Endothelial cell of hepatic sinusoid (primary cell): ENCODE measurements at regions not wholly inside any gene's neighbourhood (a gene's known extent, or its start where the extent isn't known, plus 50 kb on each side); places are given as distances from the start of the nearest gene placed in this dataset.

ENCODE experiments used
- in situ Hi-C: cut with HindIII; loops from 2 replicates; pipeline ENCODE4 v1.10.0; 2017; ENCODE audit warnings: low sequenced_read_pairs

- in situ Hi-C loops = no loop called here
These were observed 264.9 kb upstream of the PLXNA2 start for GRCh38 chr1:208509072-208509471.

DNA sequence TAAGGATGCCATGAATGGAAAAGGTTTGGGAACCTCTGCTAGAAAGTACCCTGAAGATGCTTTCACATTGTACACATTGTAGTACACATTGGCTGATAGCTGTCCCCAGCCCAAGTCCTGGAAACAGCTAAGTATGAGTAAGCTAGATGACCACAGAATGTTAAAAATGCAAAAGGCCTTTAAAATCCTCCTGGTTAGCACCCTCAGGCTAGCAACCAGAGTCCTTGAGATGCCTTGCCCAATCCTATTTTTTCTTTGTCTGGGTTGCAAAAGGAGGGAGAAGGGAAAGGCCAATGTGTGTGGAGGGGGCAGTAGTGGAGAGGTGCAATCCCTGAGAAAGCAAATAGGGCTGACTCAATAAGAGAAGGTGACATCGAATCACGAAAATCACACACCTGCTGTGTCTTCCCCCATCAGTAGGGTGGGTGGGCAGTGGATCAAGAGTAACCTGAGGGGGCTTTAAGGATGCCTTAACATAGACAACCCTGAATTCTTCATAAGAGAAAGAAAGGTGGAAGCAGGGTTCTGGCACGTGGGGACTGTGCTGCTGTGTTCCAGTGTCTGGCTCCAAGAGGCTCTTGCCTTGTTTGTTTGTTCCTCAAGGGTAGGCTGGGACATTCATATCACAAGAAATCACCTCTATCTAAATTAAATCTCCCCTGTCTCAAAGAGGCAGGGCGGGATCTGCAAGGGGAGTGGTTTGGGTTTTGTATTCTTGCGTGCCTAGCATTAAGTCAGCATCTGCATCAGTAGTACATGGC lies 266.2 kb upstream of the PLXNA2 start:
- in situ Hi-C loops = no loop called here

DNA sequence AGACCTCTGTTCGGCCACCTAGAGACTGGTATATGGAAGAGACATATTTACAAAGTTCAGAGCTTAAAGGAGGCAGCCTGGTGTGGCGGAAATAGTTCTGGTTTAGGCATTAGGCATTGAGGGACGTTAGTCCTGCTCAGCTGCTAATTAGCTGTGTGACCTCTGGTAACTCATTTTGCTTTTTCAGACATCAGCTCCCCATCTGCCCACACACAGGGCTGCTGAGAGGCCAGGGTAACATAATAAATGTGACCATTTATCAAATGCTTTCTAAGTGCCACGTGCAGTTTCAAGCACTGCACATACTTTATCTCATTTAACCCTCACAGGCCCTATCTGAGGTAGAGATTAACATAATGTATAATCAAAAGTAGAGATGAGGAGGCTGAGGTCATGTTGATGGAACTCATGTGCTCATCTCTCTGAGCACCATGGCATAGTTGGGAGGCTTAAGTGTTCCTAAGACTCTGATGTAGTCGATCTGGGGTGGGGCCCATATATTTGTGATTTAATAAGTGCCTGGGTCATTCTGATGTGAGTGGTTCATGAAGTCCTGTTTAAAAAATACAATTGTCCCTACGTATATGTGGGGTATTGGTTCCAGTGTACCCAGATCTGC lies 267.2 kb upstream of the PLXNA2 start:
- in situ Hi-C loops = no loop called here

GRCh38 chr1:208513799-208514198 lies 269.6 kb upstream of the PLXNA2 start:
- in situ Hi-C loops = no loop called here

DNA sequence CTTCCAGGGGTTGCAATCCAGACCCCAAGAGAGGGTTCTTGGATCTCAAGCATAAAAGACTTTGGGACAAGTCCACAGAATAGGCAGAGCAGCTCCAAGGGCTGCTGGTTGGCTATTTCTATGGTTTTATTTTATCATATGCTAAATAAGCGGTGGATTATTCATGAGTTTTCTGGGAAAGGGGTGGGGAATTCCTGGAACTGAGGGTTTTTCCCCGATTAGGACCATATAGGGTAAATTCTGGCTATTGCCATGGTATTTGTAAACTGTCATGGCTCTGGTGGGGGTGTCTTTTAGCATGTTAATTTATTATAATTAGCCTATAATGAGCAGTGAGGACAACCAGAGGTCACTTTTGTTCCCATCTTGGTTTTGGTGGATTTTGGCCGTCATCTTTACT lies 270.9 kb upstream of the PLXNA2 start:
- in situ Hi-C loops = no loop called here

DNA sequence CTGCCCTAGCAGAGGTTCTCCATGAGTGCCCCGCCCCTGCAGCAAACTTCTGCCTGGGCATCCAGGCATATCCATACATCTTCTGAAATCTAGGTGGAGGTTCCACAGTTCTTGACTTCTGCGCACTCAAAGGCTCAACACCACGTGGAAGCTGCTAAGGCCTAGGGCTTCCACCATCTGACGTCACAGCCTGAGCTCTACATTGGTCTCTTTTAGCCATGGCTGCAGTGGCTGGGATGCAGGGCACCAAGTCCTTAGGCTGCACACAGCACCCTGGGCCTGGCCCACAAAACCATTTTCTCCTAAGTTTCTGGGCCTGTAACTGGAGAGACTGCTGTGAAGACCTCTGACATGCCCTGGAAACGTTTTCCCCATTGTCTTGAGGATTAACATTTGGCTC lies 272.6 kb upstream of the PLXNA2 start:
- in situ Hi-C loops = no loop called here

DNA sequence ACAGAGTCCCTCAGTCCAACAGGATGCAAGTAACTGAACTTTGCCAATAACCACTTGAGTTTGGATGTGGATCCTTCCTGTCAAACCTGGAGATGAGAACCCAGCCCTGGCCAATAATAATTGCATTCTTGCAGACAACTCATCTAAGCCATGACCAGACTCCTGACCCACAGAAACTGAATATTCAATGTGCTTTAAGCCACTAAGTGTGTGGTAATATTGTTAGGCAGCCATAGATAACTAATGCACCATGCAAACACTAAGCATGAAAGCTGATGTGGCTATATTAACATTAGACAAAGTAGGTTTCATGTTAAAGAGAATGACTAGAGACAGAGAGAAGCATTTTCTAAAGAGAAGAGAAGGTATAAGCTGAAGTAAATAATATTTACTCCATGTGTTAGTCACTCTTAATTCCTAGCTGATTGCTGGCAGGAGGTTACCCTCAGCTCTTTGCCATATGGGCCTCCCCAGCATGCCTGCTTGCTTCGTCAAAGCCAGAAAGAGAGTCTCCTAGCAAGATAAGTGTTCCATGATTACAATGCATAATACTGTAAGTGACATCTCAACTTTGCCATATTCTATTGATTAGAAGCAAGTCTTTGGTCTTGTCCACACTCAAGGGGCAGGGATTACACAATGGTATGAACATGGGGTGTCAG lies 276.4 kb upstream of the PLXNA2 start:
- in situ Hi-C loops = no loop called here

GRCh38 chr1:208521534-208521933 lies 277.4 kb upstream of the PLXNA2 start:
- in situ Hi-C loops = no loop called here

DNA sequence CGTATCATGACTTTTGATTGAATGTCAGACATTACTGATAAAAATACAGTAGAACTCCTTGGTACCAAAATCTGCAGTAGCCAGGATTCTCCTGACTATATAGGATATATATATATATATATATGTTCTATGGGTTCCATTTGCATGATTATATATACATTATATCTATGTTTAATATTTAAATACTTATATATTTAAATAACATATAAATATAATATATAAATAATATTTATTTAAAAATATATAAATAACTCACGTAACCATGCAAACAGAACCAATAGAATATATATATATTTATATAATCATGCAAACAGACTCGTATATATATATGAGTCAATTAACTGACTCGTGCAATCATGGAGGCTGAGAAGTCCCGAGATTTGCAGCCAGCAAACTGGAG lies 278.8 kb upstream of the PLXNA2 start:
- in situ Hi-C loops = no loop called here

DNA sequence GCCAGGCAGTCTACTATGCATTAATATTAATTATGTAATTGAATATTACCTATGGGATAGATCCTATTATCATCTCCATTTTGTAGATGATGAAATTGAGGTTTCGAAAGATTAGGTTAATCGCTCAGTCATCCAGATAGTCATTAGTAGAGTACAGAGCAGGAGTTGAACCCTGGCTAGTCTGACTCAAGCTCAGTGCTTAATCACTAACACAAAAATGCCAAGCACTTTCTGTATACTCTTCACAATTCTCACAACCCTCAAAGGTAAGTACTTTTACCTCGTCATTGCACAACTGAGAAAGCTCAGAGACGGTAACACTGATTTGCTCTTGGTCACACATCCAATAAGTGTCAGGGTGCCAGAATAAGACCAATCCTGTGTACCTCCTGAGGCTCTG lies 280.2 kb upstream of the PLXNA2 start:
- in situ Hi-C loops = no loop called here

DNA sequence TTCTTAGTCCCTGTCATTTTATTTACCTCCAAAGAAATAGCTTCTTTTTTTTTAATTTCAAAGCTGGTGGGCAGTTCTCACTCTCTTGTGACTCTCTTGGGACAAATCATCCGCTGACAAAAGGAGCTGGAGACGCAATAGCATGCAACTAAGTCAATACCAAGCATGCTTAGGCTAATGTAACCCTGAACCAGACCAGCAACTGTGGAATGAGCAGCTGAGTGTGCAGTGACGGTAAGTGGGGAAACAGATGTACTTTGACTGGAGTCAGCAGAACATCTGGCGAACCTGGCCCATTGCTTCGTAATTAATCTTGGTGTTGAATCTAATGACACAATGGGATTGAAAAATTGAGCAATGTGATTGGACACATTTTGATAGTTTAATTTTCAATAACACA lies 280.7 kb upstream of the PLXNA2 start:
- in situ Hi-C loops = no loop called here

GRCh38 chr1:208525417-208525816 lies 281.2 kb upstream of the PLXNA2 start:
- in situ Hi-C loops = no loop called here

- in situ Hi-C loops = no loop called here
These were observed 282.5 kb upstream of the PLXNA2 start for GRCh38 chr1:208526613-208527125.

- in situ Hi-C loops = no loop called here
These were observed 283.0 kb upstream of the PLXNA2 start for GRCh38 chr1:208527156-208527555.

DNA sequence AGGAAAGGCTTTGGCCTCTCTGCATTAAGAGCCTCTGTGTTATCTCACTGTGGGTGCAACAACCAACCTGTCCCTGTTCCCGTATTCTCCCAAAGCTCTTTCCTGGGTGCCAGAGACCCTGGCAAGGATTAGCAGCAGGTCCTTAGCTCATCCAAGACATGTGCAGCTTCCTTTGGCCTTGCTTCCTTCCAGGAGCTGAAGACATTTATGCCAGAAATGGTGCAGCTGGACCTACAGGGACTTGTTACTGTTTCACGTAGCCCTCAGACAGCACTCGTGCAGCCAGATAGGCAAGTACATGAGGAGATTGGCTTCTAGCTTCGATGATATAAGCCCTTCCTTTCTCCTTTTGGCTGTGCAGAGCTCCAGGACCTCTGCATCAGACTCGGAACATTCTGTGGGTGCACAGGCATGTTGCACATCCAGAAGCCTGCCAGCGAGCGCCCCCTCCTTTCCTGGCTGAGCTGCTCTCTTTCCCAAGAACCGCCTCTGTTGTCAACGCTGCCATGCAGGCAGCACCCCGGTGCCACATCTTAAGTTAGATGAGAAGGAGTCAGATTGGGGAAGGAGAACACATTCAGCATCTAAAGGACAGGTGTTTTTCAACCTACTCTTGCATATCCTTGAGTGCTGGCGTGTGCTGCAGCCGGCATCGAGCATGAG lies 284.5 kb upstream of the PLXNA2 start:
- in situ Hi-C loops = no loop called here

DNA sequence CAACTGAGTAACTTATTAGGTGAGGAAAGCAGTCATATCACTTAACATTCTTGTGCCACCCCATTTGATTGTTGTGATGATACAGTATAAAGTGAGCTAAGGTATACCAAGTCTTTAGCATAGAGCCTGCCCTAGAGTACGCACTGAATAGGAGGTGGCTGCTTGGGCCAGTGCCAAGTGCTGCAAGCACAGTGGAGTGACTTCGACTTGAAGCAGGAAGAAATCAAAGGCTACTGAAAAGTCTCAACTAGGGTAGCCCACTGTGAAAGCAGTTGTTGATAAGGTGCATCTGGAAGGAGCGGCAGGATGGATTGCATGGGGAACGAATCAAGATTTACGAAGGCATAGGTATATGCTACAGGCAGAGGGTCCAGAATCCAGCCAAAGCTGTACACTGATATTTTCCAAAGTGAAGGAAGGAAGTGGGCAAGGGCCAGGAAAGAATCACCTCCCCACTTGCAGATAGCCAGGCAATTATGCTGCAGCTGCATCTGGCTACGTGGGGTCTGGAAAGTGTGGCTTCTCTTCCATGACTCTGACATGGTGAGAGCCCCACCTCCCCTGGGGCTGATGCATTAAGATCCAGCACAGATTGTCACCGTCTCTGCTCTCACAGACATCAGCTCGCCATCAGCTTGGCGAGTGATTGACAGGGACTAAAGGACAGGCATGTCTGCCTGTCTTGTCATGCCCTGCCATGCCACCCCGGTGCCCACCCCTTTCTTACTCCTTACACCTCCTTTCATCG lies 287.0 kb upstream of the PLXNA2 start:
- in situ Hi-C loops = no loop called here

DNA sequence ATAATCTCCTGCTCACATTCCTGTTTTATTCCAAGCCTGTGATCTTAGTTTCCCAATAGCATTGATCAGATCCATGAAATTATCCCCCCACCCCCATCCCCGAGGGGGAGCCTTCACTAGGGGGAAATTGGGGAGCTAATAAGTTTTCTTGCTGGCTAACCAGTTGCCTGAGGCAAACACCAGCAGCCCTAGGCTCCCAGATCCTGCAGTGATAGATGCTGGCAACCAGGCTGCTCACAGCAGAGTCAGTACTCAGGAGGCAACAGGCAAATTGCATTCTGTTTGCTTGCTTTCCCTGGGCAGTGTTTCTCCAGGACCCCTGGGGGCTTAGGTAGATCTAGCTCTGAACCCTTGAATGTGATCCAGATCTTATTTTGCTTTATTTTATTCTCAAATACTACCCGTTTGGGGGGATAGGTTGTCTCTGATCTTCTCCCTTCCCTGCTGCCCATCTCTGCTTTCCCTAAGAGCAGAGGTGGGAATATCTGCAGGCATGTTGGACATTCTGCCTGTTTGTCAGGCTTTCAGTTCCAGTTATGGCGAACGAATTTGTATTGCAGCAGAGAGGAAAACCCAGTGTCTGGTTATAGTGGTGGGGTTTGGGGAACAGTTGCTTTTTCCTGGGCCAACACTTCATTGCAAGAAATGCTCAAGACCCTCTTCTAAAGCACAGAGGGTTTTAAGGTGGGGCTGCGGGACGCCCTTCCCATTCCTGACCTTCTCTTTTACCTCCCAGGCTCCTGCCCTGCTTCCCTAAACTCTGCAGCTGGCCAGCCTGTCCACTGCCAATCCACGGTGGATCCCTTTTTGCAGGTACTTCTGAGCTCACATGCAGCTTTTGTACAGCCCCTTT lies 289.8 kb upstream of the PLXNA2 start:
- in situ Hi-C loops = no loop called here

GRCh38 chr1:208534599-208534897 lies 290.4 kb upstream of the PLXNA2 start:
- in situ Hi-C loops = no loop called here

DNA sequence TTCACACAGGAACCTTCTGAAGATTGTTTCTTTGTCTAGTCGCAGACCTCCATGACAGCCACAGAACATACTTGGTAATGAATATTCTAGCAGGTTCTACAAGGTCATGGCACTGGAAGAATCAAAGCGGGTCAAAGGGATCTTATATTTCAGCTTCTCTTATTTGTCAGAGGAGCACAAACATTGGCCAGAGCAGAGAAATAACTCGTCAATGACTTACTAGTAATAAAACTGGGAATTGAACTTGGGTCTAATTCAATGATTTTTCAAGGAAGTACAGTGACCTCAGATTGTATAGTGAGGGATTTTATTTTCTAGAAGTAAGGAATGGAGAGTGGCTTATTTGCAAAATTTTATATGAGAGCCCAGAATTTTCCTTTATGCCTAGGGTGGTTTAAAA lies 290.8 kb upstream of the PLXNA2 start:
- in situ Hi-C loops = no loop called here

- in situ Hi-C loops = no loop called here
These were observed 291.3 kb upstream of the PLXNA2 start for GRCh38 chr1:208535511-208535910.
